GM12892 (cell line): ENCODE measurements at regions not wholly inside any gene's neighbourhood (a gene's known extent, or its start where the extent isn't known, plus 50 kb on each side); places are given as distances from the start of the nearest gene placed in this dataset.

Source experiments
- POLR2A ChIP-seq: IDR thresholded peaks from 2 replicates; pipeline ENCODE4 v1.6.1; 2011; ENCODE audit warnings: low read depth, low read length, control low read depth
- POLR2AphosphoS5 ChIP-seq: IDR thresholded peaks from 2 replicates; pipeline ENCODE4 v1.6.1; 2011; ENCODE audit warnings: low read depth, low read length, control low read depth
- TAF1 ChIP-seq: IDR thresholded peaks from 2 replicates; pipeline ENCODE4 v1.6.1; 2011; ENCODE audit warnings: low read depth, mild to moderate bottlenecking, control low read depth, low read length, borderline replicate concordance

GRCh38 chr1:222372221-222372620, 175.7 kb downstream of the HHIPL2 start:
- no peak for TF ChIP-seq POLR2A
- TF ChIP-seq POLR2AphosphoS5 = no peak
- no peak for TF ChIP-seq TAF1
